ENCODE measurements at regions not wholly inside any gene's neighbourhood (a gene's known extent, or its start where the extent isn't known, plus 50 kb on each side); places are given as distances from the start of the nearest gene placed in this dataset.

DNA sequence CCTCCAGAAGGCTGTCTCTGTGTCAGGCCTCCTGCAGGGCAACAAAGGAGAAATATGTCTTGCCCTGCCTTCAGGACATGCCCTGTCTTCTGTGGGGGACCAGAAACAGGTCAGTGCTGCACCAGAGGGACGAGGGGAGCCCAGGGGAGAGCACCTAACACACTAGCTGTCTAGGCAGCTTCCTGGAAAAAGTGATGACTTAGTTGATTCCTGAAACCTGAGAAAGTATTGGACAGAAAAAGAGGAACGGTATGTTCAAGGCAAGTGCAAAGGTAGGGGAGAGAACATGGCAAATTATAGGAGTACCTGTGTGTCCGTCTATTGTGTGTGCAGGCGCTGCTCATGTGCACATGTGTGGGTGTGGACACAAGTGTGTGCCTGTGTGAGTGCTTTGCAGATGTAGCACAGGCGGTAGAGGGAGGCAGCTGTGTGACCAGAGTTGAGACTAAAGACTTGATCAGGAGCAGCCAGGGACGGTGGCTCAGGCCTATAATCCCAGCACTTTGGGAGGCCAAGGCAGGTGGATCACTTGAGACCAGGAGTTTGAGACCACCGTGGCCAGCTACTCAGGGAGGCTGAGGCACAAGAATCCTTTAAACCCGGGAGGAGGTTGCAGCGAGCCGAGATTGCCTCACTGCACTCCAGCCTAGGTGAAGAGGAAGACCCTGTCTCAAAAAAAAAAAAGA is 119.5 kb downstream of the GYPC start:
- DNase-seq = no peak

GRCh38 chr2:126776255-126776654 is 120.3 kb downstream of the GYPC start:
- DNase-seq = peak; percentile 5

DNA sequence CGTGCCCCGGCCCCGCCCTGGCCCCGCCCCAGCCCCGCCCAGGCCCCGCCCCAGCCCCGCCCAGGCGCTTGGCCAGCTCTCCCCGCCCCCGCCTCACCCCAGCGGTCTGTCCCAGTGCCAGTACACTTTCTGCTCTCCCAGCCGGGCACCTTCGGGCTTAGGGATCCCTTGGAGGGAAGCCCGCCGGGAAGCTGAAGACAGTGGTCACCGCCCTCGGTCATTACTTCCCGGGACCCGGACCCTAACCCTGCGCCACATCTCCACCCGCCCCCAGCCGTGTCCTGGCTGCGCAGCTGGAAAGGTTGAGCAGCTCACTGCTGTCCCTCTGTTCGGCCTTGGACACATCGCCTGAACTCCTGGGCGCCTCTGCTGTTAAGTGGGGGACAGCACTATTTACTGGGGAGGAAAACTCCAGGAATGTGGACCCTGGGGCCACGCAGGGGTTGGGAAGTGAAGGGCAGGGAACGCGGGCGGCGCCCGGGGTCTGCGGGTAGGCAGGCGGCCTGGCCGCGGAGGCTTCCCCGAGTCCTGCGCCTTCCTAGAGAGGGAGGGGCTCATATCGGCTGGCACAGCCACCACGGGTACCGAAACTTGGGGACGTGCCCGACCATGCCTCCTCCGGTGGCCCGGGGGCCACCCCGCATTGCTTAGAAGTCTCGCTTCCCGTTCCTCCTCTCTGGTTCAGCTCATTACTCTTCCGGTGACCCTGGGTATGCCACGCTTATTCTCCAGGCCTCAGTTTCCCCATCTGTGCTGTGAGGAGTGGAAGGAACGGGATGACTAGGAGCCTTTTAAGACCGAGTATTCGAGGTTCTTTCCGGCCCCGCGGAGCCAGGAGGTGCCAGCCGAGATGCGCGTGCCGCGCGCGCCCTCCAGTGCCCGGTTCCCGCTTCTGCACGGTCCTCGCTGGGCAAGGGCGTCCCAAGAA is 121.0 kb downstream of the GYPC start:
- peak; percentile 86 for DNase-seq

DNA sequence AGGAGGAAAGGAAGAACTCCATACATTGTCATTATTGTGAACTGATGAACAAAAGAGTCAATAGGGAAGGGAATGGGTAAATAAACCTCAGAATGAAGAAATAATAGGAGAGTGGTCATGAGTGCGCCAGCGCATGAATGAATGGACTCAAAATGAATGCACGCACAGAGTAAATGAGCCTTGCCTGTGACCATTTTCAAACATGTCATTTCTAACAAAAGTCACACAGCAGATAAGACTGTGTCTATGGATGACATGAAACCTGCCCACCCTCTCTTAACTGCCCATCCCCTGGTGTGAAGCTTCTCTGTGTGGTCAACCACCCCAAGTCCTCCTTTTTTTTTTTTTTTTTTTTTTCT is 121.1 kb upstream of the TEX51 start:
- DNase-seq = no peak

GRCh38 chr2:126778561-126779501 is 119.9 kb upstream of the TEX51 start:
- no peak for DNase-seq

GRCh38 chr2:126781206-126781605 is 117.5 kb upstream of the TEX51 start:
- DNase-seq = no peak

DNA sequence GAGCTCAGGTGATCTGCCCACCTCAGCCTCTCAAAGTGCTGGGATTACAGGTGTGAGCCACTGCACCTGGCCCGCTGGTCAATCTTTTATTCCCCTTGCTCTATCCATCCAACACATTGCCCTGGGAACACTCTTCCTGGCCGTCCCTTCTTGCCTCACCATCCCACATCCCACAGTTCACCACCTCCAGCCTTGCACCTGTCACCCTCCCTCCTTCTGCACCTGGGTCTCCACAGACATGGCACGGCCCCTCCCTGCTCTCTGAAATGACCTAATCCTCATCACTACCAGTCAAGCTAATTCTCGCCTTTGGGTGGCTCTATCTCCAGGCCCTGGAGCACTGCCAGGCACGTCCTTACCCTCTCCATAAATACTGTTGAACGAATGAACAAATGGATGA is 116.9 kb upstream of the TEX51 start:
- DNase-seq = no peak

DNA sequence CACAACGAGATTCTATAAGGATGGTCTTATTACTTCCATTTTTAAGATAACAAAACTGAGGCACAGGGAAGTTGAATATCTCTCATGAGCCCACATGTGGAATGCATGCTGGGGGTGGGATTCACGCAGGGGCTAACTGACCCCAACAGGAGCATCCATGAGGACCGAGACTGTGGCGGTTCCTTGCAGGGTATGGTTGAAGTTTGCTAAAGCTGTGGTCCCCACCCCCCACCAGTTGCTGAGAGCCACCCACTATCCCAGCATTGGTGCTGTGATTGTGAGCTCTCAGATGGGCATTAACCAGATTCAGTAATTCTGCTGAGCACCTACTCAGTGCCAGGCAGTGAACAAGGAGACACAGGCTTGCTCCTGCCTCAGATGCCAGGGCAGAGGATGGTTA is 116.0 kb upstream of the TEX51 start:
- no peak for DNase-seq

- no peak for DNase-seq
Measured at GRCh38 chr2:126783341-126783740, 115.3 kb upstream of the TEX51 start.

DNA sequence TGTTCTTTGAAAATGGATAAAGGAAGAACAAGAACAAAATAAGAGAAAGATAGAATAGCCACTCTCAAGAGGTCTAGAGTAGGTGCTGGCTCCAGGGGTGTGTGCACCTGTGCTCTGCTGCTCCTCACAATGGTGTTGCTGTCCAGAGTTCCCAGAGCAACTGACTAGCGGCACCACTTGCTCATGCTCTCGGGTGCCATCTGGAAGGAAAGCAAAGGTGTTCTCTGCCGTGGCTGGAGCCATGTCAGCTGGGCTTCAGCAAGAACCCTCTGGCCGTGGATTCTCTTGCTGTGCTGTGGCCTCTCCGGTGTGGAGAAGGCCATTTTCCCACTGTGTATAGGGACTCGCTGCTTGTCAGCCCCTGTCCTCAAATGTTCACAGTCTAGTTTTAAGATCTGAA is 114.6 kb upstream of the TEX51 start:
- no peak for DNase-seq

GRCh38 chr2:126784621-126785020 is 114.1 kb upstream of the TEX51 start:
- DNase-seq = no peak

- DNase-seq = no peak
Measured at GRCh38 chr2:126785236-126785635, 113.5 kb upstream of the TEX51 start.

- DNase-seq = no peak
Measured at GRCh38 chr2:126785862-126786261, 112.8 kb upstream of the TEX51 start.

- DNase-seq = no peak
Measured at GRCh38 chr2:126786765-126787164, 111.9 kb upstream of the TEX51 start.

GRCh38 chr2:126787289-126787688 is 111.4 kb upstream of the TEX51 start:
- DNase-seq = no peak

DNA sequence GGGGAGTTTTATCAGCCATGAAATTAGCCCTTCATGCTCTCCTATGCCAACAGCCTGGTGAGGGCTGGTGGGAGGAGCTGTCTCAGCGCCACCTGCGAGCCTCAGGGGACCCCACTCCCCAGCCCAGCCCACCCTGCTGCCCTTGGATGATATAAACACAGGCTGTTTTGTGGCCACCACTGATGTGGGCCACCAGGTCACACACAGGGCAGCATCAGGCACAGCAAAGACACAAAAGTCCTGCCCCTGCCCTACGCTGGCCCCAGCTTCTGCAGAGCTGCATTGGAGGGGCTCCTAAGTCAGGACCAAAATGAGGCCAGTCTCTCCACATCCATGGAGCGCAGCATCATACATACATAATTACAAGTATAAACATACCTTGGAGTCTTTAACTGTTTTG is 110.6 kb upstream of the TEX51 start:
- no peak for DNase-seq

GRCh38 chr2:126788652-126789051 is 110.0 kb upstream of the TEX51 start:
- no peak for DNase-seq

DNA sequence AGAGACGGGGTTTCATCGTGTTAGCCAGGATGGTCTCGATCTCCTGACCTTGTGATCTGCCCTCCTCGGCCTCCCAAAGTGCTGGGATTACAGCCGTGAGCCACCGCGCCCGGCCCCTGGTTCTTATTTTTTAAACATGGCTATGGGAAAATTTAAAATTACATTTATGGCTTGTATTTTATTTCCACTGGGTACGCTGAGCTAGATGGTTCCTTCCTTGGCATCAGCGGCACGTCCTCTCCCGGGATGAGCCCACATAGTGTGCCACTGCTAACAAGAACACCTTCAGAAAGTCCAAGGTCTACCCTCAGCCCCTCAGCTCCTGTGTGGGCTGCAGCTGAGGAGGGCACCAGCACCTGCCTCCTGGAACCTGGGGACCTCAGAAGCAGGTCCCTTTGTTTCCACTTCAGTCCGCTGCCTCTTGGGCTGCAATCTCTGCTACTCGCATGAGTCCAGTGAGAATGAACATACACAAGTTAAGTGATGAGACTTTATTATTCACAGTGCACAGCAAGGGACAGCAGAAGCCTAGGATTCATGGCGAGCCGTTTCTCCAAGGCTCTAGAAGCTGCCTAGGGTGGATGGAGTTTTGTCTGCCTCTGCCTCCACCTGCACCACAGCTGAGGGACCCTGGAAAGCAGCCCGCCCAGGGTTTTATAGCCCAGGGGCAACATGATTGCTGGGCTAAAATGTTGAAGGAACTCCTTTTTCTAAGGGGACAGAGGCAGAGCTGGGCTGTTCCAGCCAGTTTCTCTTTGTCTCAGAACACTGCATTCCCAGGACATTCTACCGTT is 107.5 kb upstream of the TEX51 start:
- no peak for DNase-seq

- DNase-seq = no peak
Measured at GRCh38 chr2:126792186-126792585, 106.5 kb upstream of the TEX51 start.

DNA sequence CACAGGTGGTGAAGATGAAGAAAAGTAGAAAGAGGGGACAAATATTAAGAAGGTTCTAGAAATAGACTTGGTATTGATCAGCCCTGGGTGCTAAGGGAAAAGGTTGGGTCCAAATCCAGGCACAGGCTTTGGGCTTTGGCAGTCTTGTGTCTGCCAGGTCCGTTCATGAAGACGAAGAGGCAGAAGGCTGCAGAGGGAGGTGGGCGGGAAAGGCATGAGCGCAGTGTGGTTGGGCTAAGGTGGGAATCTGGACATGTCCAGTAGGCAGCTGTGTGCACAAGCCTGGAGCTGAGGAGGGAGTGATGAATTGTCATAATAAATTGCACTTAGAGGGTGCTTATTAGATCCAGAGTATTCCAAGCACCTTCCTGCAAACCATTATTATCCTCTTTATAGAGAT is 105.7 kb upstream of the TEX51 start:
- no peak for DNase-seq

DNA sequence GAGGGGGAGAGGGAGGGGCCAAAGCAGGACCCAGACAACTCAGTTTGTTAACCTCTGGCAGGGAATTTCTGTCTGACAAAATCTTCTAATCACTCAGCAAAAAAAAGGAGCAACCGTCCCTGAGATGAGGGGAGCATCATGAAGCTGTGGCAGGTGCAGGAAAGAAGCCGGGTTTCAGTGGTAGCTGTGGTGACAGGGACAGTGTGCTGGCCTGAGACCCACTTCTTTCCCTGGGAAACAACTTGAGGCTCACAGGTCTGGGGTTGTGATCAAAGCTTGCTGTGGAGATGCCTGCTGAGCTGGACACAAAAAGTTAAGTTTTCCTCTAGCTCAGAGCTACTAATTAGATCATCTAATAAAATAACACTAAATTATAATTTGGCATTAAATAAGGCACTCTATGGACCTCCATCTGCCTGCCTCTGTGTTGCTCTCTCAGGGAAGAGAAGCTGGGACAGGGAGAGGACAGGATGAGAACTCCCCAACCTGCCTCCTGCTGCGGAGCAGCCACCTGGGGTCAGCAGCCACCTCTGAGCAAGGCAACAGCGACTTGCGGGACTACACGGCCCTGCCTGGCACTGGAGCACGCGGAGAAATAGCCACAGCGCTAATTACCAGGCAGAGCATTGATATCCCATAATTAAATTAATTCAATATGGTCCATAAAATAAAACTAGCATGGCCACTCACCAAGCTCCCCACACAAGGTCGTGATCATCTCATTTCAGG is 104.6 kb upstream of the TEX51 start:
- no peak for DNase-seq

DNA sequence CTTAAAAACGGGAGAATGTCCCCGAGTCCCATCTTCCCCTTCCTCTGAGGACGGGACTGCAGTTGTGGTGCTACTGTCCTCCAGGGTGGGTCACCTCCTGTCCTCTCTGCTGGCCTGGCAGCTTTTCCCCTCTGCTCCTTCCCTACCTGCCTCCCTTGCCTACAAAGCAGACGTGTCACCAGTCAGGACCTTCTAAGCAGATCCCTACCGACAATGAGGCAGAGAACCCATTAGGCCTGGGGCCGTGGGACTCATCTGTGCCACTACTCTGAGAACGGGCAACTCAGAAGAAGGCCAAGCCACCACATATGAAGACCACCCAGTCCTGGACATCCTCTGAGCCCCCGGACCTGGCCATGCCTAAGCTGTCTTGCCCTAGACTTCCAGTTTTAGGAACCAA is 103.0 kb upstream of the TEX51 start:
- DNase-seq = no peak

All from stimulated activated CD4-positive, alpha-beta T cell treated with anti-CD3 and anti-CD28 coated beads, Interleukin-15, amount 100 ng/mL, for 24 hours (primary cell).